GM12891 (cell line): ENCODE measurements at regions not wholly inside any gene's neighbourhood (a gene's known extent, or its start where the extent isn't known, plus 50 kb on each side); places are given as distances from the start of the nearest gene placed in this dataset.
"Not testable (repeated sequence)": the region's sequence is repeated elsewhere in the genome, so short reads cannot be mapped to it uniquely, and the experiment has no call there.

Experiments used
- DNase-seq: peaks from one replicate; pipeline ENCODE4 v3.0.0; 2011; ENCODE audit warnings: low spot score; ENCODE audit not compliant: insufficient read length
- FAIRE-seq: peaks from 2 replicates; lab custom pipeline; 2011; peaks lifted over from hg19 to GRCh38; lab: Jason Lieb, UNC
- PAX5 ChIP-seq: IDR thresholded peaks from 2 replicates; pipeline ENCODE4 v1.6.1; 2011; ENCODE audit warnings: low read length, moderate library complexity, mild to moderate bottlenecking; ENCODE audit not compliant: insufficient read depth, severe bottlenecking
- POLR2A ChIP-seq: IDR thresholded peaks from 2 replicates; pipeline ENCODE4 v1.6.1; 2011; ENCODE audit warnings: low read depth, low read length, control low read depth
- POLR2AphosphoS5 ChIP-seq: IDR thresholded peaks from 2 replicates; pipeline ENCODE4 v1.6.1; 2011; ENCODE audit warnings: low read depth, low read length, control low read depth
- POU2F2 ChIP-seq: IDR thresholded peaks from 2 replicates; pipeline ENCODE4 v1.6.1; 2011; ENCODE audit warnings: low read depth, mild to moderate bottlenecking, control low read depth, low read length, moderate library complexity
- SPI1 ChIP-seq: IDR thresholded peaks from 2 replicates; pipeline ENCODE4 v1.6.1; 2011; ENCODE audit warnings: low read depth, low read length, control low read depth
- TAF1 ChIP-seq: IDR thresholded peaks from 2 replicates; pipeline ENCODE4 v1.6.1; 2011; ENCODE audit warnings: low read depth, low read length, control low read depth

DNA sequence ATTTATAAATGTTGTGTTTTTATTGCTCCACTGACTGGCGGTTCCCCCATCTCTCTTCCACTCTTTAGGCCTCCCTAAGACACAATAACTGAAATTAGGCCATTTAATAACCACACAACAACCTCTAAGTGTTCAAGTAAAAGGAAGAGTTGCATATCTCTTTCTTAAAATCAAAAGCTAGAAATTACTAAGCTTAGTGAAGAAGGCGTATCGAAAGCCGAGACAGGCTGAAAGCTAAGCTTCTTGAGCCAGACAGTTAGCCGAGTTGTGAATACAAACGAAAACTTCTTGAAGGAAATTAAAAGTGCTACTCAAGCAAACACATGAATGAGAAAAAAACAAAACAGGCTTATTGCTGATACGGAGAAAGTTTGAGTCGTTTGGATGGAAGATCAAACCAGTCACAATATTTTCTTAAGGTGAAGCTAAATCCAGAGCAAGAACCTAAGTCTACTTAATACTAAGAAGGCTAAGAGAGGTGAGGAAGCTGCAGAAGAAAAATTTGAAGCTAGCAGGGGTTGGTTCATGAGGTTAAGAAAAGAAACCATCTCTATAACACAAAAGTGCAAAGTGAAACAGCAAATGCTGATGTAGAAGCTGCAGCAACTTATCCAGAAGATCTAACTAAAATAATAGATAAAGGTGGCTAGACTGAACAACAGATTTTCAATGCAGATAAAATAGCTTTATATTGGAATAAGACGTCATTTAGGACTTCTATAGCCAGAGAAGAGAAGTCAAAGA, 194.0 kb upstream of the TTC29 start:
- no peak for FAIRE-seq
- DNase-seq, result no peak
- no peak for TF ChIP-seq POLR2A
- TF ChIP-seq PAX5, result no peak
- TF ChIP-seq SPI1, result no peak
- no peak for TF ChIP-seq POLR2AphosphoS5
- TF ChIP-seq POU2F2, result no peak
- no peak for TF ChIP-seq TAF1

DNA sequence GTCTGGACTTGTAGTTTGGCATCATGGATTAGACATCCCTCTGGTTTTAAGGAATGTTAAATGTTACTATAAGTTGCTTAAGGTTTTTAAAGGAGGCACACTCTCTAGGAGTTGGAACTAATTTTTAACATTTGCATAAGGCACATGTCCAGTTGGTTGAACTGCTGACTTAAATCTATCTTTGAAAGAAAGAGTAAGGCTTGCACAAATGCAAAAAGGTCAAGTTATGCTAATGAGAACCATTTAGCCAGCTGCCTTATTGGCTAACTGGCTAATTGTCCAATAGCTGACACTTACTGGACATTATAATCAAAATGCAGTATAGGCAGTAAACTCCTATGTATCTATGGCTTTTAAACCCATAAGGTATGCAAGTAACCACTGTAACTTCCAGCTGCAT, 206.1 kb upstream of the TTC29 start:
- FAIRE-seq, result no peak
- TF ChIP-seq POU2F2 (no peak), SPI1 (no peak), POLR2A (no peak), TAF1 (no peak), POLR2AphosphoS5 (no peak), PAX5 (no peak)
- DNase-seq, result no peak

DNA sequence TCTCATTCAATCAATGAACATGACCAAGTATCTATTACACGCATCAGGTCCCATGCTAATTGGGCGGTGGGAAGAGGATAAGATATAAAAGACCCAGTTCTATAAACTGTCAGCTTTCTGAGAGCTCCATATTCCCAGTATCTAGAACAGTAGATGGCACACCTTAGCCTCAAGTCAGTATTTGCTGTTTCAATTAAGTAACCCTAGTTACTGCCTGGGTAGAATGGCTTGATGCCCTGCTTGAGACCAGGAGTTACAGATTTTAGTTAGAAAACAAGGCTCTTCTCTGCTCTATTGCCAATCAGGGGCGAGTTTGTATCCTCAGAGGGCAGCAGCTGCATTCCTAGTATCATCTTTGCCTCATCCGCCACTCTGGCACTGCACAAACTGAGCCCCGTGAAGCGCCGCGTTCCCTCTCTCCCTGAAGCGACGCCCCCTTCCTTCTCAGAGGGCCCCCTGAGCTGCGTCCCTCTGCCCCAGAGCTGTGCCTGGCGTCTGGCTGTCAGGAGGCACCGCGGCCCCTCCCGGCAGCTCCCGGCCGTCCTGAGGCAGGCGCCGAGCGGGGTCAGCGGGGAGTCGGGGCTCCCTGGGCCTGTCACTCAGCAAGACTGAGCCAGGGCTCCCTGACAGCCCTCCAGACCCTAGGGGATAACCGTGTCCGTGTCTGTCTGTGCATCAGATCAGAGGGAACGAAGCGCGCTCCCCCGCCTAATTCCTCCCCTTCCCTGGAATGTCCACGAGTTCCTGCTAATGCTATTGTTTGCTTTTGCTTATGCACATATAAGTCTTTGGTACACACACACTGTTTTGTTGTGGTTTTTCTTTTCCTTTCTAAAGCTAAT, 212.4 kb upstream of the TTC29 start:
- DNase-seq (no peak), FAIRE-seq (no peak)
- TF ChIP-seq POLR2A, result no peak
- no peak for TF ChIP-seq POLR2AphosphoS5
- TF ChIP-seq SPI1, result no peak
- TF ChIP-seq PAX5, result no peak
- TF ChIP-seq TAF1, result no peak
- no peak for TF ChIP-seq POU2F2

DNA sequence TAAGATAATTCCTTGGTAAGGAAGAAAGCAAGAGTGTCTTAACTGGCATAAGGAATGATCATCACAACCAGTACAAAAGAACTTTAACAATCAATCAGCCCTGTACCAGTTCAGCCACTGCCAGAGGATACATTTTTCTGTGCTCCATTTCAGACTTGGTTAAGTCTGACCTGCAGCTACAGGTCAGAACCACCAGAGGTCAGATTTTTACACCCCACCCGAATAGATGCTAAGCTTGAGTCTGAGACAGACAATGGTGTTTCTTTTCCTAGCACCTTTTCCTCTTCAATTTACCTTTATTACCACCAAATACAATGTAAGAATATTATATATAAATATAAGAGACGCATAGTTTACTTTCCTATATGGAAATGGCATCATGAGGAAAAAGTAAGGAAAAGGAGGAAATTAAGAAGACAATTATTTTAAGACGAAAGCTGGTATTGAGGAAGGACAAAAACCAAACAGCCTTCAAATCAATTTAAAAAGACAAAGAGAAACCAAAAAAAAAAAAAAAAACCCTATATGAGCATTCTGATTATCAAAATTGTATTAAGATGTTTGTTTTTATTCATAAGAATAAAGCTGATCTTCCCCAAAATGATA, 215.3 kb upstream of the TTC29 start:
- DNase-seq (peak; percentile 39), FAIRE-seq (peak; percentile 71)
- TF ChIP-seq SPI1 (no peak), POLR2AphosphoS5 (no peak), POLR2A (no peak)

DNA sequence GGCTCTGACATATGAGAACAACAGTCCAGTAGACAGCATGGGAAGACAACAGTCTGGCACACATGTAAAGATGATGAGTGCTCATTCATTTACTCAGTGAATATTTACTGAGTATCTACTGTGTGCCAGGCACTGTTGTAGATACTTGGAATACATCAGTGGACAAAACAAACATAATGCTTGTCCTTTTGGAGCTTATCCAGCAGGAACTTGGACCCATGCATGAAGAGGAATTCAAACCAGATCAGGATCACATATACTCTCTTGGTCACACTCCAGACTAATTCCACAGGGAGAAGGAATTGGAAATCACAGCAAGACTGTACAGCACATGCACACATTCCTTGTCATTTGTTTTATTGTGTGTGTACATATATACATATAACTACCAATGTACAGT, 217.6 kb upstream of the TTC29 start:
- TF ChIP-seq POU2F2, result no peak
- no peak for DNase-seq
- no peak for FAIRE-seq

DNA sequence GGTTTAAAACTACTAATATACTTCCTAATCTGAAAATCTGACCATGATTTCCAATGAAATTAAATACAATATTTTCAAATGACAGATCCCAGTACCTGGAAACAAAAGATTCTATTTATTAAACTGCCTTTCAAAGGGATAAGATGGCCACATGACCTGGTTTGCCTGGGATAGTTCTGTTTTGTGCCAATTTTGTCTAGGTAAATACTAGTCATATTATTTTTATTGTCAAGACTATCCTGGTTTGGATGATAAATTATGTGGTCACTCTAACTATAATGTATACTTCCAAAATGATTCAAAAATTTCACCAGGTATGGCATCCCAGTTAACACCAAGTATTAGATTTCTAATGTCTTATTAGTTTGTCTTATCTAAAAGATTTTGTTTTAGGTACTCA, 222.5 kb upstream of the TTC29 start:
- not testable (repeated sequence) for DNase-seq, FAIRE-seq

DNA sequence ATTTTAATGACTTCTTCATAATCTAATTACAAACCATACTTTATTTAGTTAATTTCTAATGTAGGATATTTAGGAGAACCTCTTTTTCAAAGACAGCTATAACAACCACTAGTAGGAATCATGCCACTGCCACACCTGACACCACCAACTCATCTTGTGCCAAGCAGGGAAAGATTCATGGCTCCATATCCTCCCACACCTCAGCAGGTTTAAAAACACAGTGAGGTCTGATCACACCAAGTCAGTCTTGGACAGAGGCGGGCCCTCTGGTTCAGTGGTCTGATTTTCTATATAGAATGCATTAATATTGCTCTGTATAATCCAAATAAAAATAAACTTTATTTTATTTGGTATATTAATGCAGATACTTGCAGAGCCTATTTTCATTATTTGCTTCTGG, 227.7 kb upstream of the TTC29 start:
- FAIRE-seq, result no peak
- TF ChIP-seq POU2F2, result no peak
- TF ChIP-seq POLR2A, result no peak
- DNase-seq, result no peak

DNA sequence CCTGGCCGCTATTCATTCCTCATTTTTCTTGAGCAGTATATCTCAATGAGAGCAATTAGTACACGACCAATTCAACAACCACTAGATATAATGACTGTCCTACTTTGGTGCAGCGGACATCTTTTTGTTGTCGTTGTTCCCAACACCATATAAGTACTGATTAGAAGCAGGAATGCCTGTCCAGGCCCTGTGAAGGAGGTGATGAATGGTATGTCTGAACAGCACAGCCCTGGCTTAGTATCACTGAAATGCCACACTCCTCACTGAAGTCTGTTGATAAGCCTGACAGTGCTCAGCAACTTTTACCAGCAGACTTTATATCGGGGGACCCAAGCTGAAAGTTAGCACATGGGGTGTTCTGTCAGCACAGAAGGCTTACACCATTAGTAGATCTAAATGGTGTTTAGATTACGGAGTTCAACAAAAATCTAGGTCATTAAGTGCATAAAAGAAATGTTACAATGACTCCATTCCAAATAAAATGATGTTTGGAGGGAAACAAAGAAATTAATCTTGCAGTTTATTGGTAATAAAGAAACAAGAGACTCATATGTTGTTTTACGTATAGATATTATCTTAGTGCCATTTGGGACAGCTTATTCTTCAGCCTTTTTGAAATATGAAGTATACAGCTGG, 228.3 kb upstream of the TTC29 start:
- TF ChIP-seq PAX5 (no peak), POLR2AphosphoS5 (no peak), POU2F2 (no peak), POLR2A (no peak), TAF1 (no peak), SPI1 (no peak)
- no peak for DNase-seq
- peak; percentile 23 for FAIRE-seq

DNA sequence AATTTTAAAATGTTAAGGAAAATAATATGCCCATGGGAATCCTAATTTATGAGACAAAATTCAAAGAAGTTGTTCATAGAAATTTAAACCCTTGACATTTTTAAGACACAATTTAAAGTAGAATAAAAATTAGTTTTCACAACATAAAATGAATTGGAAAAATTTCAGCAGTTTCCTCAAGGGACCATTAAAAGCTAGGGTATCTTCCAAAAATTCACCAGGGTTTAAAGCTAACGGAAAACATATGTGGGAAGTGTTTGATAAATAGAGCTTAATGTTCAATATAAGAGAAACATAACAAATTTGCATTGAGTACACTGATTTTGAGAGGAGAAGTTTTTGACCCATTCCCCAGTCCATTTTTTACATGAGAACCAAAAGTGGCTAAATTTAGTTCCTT, 228.9 kb upstream of the TTC29 start:
- FAIRE-seq (no peak), DNase-seq (no peak)
- no peak for TF ChIP-seq SPI1
- TF ChIP-seq POLR2AphosphoS5, result no peak
- no peak for TF ChIP-seq TAF1
- TF ChIP-seq POU2F2, result no peak
- TF ChIP-seq PAX5, result no peak
- no peak for TF ChIP-seq POLR2A

DNA sequence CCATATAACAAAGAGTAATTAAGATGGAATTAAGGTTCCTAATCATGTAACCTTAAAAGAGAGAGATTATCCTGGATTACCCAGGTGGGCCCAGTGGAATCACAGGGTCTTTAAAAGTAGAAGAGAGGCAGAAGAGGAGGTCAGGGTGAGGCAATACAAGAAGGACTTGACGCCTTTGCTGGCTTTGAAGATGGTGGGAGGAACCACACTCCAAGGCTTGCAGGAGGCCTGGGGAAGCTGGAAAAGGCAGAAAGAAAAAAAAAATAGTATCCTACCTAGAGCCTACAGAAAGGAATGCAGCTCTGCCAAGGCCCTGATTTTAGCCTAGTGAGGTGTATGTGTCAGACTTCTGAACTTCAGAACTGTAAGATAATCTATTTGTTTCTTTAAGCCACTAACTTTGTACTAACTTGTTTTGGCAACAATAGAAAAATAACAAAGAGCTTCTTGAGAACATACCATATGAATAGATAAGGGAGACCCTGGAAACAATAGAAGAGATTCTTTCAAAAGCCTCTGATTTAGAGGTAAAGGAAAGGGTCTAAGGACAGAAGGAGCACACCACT, 229.9 kb upstream of the TTC29 start:
- no peak for TF ChIP-seq TAF1
- TF ChIP-seq PAX5, result no peak
- no peak for TF ChIP-seq POU2F2
- TF ChIP-seq POLR2AphosphoS5, result no peak
- TF ChIP-seq POLR2A, result no peak
- no peak for TF ChIP-seq SPI1
- FAIRE-seq, result no peak
- DNase-seq, result no peak
